GM18858 (cell line): ENCODE measurements at regions not wholly inside any gene's neighbourhood (a gene's known extent, or its start where the extent isn't known, plus 50 kb on each side); places are given as distances from the start of the nearest gene placed in this dataset.
"Not testable (repeated sequence)": the region's sequence is repeated elsewhere in the genome, so short reads cannot be mapped to it uniquely, and the experiment has no call there.

Source experiments
- ATAC-seq: cut with Tn5 transposase; IDR thresholded peaks from one replicate; pipeline ENCODE4 v1.9.1; 2021; ENCODE audit not compliant: unreplicated experiment

GRCh38 chr14:22266142-22266442 is 322.9 kb downstream of the DAD1 start:
- no peak for ATAC-seq

- no peak for ATAC-seq
Observed at GRCh38 chr14:22265319-22266141, 323.5 kb downstream of the DAD1 start.

DNA sequence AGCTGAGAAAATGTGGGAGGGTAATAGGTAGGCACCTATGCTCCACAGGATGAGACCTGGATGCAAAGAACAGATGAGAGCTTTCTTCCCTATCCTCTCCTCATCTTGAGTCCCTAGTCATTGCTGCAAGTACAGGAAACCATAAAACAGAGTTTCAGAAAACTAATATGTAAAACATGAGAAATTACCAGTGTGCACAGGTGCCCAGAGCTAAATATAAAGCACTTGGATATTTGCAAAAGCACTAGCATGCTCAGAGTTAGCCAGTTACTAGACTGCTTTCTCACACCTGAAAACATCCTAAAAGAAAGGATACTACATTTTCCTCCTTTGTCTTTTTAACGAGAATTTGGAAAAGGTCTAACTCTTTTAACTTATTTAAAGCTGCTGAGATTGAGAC is 324.3 kb downstream of the DAD1 start:
- ATAC-seq: no peak

- ATAC-seq: no peak
Observed at GRCh38 chr14:22263961-22264360, 325.1 kb downstream of the DAD1 start.

GRCh38 chr14:22262881-22263280 is 326.1 kb downstream of the DAD1 start:
- no peak for ATAC-seq

GRCh38 chr14:22255017-22255950 is 333.7 kb downstream of the DAD1 start:
- no peak for ATAC-seq

DNA sequence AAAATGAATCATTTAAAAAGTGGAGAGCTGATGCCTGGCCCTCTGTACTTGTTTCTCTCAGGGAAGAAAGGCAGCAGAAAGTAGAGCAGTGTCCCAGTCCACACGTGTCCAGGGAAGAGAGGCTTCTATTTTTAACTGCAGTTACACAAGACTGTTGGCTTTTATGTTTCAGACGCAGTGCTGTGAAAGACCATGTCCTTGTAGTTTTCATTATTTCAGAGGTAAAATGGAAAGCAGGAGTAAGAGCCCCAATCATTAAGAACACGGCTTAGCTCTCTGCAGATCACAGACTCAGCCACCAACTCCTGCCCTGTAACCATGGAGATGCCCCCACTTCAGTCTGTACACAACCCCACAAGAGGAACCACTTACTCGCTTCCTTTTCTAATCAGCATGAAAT is 336.3 kb downstream of the DAD1 start:
- ATAC-seq: no peak

GRCh38 chr14:22251090-22251489 is 337.9 kb downstream of the DAD1 start:
- ATAC-seq: no peak

DNA sequence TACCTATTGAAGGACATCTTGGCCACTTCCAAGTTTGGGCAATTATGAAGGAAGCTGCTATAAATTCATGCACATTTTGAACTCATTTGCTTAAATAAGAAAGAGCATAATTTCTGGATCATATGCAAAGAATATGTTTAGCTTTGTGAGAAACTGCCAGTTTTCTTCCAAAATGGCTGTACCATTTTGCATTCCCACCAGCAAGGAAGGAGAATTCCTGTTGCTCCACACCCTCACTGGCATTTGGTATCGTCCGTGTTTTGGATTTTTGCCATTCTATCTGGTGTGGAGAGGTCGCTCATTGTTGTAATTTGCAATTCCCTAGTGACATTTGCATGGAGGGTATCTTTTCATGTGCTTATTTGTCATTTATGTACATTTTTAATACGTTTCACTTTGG is 339.3 kb downstream of the DAD1 start:
- ATAC-seq: no peak

- no peak for ATAC-seq
Observed at GRCh38 chr14:22243971-22244581, 344.9 kb downstream of the DAD1 start.

- ATAC-seq: not testable (repeated sequence)
Observed at GRCh38 chr14:22238320-22238719, 350.7 kb downstream of the DAD1 start.

DNA sequence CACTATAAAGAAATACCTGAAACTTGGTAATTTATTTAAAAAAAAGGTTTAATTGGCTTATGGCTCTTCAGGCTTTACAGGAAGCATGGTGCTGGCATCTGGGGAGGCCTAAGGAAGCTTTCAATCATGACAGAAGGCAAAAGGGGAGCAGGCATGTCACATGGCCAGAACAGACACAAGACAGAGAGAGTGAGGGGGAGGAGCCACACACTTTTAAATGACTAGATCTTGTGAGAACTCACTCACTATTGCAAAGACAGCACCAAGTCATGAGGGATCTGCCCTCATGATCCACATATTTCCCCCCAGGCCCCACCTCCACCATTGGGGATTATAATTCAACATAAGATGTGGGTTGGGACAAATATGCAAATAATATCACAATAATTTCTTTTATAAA is 355.6 kb downstream of the DAD1 start:
- no peak for ATAC-seq

DNA sequence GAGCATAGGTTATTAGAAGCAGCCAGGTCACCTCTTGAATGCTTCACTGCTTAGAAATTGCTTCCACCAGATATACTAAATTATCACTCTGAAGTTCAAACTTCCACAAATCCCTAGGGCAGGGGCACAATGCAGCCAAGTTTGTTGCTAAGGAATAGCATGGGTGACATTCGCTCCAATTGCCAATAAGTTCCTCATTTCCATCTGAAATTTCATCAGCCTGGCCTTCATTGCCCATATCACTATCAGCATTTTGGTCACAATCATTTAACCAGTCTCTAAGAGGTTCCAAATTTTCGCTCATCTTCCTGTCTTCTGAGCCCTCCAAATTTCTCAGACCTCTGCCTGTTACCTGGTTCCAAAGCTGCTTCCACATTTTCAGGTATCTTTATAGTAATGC is 356.1 kb downstream of the DAD1 start:
- no peak for ATAC-seq

DNA sequence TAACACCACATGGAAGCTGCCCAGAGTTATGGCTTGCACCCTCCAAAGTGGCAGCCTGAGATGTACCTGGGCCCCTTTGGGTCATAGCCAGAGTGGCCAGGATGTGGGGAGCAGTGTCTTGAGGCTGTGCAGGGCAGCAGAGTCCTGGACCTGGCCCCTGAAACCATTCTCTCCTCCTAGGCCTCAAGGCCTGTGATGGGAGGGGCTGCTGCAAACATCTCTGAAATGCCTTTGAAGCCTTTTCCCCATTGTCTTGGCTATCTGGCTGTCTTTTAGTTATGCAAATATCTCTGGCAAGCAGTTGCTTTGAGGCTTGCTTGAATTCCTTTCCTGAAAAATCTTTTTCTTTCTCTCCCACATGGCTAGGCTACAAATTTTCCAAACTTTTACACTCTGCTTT is 356.5 kb downstream of the DAD1 start:
- no peak for ATAC-seq

DNA sequence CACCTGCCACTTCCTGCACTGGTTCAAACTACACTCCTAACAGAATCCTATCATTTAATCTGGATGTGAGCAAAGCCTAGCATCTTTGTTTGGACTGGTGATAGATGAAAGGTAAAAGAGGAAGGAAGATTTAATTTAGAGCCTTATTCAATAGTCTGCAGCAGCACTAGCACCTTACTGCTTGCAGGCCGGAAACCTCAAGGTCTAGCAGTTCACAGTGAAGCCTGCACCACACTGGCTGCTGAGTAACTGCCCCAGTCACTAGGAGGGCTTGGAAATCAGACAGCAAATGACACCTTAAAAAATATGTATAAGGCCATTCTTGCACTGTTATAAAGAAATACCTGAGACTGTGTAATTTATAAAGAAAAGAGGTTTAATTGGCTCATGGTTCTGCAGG is 358.0 kb downstream of the DAD1 start:
- no peak for ATAC-seq

DNA sequence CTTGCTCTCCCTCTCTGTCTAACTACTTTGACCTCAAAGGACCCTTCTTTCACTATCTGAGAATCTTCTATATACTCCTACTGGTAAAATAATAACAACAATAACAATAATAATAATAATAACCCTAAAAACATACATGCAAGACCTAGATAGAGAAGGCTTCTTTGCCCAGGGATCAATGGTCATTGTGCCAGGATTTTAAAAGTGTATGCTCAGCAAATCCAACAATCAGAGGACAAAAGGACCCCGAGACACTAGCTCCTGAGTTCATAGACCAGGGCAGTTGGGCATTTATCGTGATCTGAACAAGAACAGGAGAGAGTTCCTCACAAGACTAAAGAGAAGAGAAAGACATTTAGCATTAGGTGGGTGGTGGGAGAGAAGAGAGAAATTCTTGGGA is 358.5 kb downstream of the DAD1 start:
- no peak for ATAC-seq

DNA sequence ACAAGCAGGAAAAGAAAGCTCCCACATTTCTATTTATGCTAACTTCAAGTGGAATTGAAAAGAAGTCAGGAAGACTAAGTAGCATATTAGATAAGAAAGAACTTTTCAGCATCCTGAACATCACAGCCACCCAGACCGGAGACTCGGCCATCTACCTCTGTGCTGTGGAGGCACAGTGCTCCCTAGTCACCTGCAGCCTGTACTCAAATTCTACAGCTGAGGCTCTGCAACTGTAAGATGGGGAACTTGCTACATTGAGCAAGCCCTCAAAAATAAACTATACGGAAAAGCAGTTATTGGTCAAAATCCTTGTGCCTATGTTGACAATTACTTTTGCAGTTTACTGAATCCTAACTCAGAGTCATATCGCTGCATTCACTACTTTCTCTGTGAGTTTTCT is 361.9 kb downstream of the DAD1 start:
- no peak for ATAC-seq

DNA sequence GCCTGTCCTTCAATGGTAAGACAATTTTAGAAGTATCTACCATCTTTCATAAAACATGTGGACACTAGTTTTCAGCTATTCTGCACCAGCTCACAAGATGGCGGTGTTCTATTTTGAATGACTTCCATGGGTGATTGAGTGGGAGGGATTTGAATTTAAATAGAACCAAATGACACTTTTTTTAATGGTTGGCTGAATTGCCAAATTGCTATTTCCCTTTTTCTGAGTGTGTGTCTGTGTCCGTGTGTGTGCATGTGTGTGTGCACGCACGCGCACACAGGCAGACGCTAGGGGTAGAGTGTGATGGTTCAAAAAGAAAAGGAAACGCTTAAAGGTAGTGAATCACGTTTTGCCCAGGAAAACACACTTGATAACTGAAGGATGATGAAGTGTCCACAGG is 362.6 kb downstream of the DAD1 start:
- no peak for ATAC-seq

DNA sequence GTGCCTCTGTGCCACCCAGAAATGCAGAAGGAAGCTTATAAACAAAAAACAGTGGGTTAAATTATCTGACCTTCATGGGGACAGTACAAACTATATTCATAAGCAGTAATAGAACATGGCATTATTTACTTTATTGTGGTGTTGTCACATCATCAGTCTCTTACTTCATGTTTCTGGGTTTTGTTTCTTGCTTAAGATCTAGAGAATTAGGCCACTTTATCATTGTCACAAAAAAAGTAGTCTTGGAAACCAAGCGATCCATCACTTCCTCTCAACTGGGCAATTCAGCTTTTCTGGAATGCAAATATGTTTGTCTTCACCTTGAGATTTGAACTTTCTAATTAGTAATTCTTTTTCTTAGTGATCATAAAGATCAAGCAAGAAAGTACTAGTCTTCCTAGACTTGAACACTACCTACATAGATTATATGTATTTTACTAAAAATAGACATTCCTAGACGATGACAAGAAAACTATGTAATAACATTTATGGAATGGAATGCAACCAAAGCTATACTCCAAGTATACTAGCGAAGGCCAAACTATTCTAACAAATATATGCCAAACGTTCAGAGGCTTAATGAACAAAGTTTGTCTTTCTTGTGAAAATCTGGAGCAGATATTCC is 363.4 kb downstream of the DAD1 start:
- ATAC-seq: no peak

GRCh38 chr14:22221508-22221907 is 367.5 kb downstream of the DAD1 start:
- ATAC-seq: no peak

GRCh38 chr14:22220427-22220826 is 368.6 kb downstream of the DAD1 start:
- no peak for ATAC-seq
